GM19043 (cell line): ENCODE measurements at regions not wholly inside any gene's neighbourhood (a gene's known extent, or its start where the extent isn't known, plus 50 kb on each side); places are given as distances from the start of the nearest gene placed in this dataset.

Experiments
- ATAC-seq: cut with Tn5 transposase; IDR thresholded peaks from one replicate; pipeline ENCODE4 v1.9.1; 2021; ENCODE audit warnings: low read depth; ENCODE audit not compliant: unreplicated experiment

DNA sequence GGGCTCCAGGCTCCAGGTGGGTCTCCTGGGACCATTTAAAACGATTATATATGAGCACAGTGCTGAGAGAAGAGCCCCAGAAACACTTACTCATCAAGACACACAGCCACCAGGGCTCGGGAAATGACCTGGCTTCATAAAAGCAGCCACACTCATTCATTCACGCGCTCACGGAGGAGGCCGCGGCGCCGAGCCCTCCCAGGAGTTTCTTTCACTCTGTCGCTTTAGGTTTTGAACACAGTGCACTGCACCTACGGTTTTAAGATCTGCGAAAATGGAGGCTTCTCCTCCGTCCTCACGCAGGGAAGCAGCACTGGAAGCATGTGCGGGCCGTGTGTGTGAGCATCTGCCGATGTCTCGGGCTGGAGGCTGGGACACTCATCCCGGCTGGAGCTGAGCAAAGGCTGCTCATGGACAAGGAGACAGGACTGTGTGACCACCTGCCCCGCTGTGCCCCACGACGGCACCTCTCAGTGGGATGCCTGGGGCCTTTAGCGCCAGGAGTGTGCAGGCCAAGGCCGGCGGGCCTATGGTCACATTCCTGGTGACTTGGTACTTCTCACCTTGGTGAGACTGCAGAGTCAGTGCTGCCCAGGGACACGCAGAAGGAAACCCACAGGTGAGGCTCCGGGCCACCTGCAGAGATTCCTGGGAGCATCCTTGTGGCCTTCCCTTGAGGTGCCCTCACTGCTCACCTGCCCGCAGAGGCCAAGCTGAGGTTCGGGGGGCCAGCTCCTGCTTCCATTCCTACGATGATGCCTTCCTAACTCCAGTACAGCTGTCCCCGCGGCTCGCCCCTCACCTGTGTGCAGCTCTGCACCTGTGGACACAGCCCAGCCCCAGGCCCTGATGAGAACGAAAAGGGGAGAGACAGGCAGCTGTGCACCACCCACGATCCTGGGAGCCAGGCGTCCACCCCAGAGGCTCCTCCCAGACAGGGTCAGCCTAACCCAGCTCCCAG, 872.0 kb downstream of the BRD1 start:
- no peak for ATAC-seq

GRCh38 chr22:48954781-48955311, 872.8 kb downstream of the BRD1 start:
- ATAC-seq, result no peak

DNA sequence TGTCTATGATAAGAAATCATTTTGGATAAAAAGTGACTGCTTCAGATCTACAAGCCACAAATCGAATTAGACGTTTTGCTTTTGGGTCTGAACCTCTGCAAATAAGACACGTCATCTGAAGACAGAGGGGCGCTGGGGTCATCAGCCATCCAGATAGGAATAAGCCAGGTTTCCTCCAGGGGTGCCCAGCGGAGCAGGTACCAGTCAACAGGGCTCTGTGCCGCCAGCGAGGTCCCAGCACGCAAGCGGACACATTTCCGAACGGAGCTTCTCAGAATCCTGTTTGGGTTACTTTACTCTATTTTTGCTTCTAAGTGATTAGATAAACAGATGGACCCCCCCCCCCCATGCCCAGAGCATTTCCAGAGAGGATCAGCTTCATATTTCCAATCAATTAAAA, 873.8 kb downstream of the BRD1 start:
- ATAC-seq, result no peak

DNA sequence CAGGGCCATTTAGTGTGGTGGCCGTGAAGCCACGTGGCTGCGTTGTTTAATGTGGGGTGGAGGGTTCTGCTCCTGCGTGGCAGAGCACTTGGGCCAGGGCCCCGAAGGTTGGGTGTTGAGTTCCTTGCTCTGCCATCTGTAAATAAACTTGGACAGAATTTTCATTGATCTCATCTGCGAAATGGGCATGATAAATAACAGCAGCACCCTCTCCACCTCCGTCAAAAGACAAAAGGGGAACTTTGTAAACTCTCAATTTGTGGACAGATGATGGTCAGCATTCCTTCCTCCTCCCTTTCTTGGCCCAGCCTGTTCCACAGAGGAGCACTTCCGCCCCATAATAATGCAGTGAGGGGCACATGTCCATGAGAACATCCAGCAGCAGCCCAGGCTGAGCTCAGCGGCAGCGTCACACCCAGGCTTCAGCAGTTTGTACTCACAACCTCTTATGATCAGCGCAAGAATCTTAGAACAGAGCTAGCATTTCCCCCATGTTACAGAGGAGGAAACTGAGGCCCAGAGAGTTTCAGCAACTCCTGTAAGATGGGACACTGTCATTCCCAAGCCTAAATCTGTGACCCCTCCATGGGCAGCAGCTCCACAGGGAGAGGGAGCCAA, 874.5 kb downstream of the BRD1 start:
- ATAC-seq, result no peak

DNA sequence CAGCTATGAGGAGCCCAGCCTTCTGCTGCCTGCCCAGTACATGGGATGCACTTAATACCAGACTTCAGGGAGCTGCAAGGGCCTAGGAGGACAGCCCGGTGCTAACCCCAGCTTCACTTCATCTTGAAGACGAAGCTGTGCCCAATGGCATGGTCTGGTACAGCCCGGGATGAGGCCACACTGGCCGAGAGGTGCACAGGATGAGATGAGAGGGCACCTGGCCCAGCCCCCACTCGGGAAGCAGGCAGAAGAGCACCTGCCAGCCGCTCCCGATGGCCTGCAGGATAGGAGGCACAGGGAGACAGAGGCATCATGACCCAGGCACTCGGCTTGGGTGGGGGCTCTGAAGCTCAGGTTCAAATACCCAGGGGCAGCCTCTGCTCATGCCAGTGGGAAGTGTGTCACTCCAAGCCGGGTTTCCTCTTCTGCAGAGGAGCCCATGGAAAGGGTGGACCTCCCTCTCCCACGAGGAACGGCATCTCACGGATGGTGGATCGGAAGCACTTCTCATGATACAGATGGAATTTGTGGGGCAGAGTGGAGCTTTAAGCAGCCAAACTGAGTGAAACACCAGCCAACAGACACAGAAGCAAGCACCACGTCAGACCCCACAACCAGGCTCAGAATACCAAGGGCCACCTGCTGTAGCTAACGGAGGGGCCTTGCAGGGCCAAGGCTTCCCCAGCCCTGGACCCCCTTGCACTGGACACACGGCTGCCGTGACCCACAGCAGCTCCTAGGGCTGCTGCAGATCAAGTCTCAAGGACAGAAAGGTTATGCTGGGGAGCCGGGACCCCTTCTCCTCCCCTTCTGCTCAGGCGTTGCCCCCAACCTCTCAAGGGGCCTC, 875.2 kb downstream of the BRD1 start:
- ATAC-seq, result no peak

DNA sequence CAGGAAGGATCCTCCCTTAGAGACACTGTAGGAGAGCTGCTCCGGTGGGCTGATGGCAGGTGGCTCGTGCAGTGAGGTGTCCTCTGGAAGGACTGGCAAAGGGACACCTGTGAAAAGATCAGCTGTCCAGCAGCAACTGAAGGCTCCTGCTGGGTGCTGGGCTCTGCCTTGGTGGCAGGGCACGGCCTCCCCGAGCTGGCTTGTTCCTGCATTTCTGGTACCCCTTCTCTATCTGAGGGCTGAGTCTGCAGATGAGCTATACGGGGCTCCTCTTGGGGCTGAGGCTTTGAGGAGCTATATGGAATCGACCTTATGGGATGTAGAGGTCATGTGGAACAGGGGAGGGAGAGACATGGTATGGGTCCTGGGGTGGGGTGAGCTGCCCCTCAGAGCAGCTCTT, 875.8 kb downstream of the BRD1 start:
- no peak for ATAC-seq

DNA sequence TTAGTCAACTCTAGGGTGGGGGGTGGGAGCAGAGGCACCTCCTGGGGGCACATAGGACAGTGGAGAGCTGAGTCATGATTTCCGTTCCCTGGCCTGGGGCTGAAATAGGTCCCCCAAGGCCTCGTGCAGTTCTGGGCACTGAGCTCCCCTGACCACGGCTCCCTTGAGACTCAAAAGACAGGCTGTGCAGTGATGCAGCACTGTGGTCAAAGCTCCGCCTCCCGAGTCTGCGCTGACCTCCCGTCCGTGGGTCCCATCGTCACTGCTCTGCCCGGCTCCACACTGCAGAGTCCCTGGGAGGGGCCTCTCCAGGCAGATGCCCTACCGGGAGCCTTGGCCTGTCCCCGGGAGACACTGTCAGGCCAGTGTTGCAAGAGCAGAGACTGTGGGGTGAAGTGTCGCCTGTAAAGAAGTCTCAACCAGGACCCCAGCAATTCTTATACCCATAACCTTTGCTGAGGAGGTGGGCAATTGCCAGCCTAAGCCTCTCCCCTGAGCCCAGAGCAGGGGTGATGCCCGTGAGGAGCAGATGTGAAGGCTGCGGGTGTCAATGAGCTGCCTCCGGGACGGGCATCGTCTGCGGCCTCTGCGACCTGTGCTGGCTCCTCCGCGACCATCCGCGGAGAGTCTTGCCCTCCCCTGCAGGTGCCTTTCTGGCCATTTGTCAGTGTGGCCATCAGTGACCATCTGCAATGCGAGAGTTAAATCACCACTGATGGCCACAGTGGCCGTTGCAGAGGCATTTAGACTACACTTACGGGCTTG, 877.3 kb downstream of the BRD1 start:
- no peak for ATAC-seq

DNA sequence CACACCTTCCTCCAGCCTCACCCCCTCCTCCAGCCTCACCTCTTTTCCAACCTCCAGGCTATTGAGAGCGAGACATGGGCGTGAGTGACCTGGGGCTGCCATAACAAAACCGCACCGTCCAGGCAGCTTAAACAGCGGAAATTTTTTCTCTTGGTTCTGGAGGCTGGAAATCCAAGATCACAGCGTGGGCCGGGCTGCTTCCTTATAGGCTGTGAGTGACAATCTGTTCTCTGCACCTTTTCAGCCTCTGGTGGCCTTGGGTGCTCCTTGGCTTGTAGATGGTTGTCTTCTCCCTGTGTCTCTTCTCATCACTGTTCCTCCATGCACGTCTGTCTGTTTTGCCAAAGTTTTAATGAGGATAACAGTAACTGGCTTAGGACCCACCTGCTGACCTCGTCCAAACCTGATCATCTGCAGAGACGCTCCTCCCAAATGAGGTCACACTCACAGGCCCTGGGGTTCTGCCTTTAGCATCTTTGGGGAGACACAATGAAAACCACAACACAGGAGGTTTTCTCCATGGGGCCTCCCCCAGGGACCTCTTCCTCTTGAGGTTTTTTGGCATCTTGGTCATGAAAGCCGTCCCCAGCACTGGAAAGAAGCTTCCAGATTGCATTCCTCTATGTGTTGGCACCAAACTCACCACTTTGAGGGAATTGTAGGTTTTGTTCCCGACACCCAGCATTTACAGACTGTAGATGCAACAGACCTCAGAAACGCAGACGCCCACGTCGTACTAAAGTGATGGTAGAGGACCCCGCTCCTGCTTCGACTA, 878.1 kb downstream of the BRD1 start:
- ATAC-seq, result no peak

DNA sequence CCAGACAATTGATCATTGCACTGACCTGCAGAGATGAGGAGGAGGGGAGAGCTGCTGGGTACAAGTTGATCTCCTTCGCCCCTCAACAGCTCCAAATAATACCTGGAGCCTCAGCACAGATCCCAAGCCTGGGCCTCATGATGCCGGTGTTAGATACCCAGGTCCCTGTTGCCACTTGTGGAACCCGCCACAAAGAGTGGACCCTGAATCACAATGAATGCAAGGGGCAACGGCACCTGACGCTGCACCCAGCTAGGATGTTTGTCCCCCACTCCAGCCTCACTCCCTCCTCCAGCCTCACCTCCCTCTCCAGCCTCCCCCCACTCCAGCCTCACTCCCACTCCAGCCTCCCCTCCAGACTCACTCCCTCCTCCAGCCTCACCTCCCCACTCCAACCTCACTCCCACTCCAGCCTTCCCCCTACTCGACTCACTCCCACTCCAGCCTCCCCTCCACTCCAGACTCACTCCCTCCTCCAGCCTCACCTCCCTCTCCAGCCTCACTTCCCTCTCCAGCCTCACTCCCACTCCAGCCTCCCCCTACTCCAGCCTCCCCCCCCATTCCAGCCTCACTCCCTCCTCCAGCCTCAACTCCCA, 879.0 kb downstream of the BRD1 start:
- no peak for ATAC-seq

DNA sequence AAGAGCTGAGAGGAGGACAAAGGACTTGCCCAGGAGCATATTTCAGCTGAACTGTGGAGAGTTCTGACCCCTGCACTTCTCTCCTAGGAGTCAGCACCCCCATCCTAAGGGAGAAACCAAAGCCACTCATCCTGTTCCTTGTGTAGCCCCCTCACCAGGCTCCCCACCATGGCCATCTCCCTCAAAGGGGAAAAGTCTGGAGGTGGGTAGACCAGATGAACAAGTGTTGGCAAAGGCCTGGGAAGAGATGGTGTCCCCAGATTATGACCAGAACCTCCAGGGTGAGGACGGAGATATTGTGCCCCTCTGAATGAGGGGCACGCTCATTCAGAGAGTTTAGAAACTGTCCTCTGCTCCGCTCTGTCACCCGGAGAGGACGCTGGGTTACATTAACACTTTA, 880.0 kb downstream of the BRD1 start:
- no peak for ATAC-seq

- ATAC-seq, result no peak
Observed at GRCh38 chr22:48945621-48946458, 881.8 kb downstream of the BRD1 start.

- no peak for ATAC-seq
Observed at GRCh38 chr22:48944751-48945620, 882.7 kb downstream of the BRD1 start.

- ATAC-seq, result no peak
Observed at GRCh38 chr22:48944433-48944750, 883.3 kb downstream of the BRD1 start.

- ATAC-seq, result no peak
Observed at GRCh38 chr22:48943567-48944432, 883.9 kb downstream of the BRD1 start.

GRCh38 chr22:48942698-48943566, 884.7 kb downstream of the BRD1 start:
- no peak for ATAC-seq
